ENCODE measurements at regions not wholly inside any gene's neighbourhood (a gene's known extent, or its start where the extent isn't known, plus 50 kb on each side); places are given as distances from the start of the nearest gene placed in this dataset.
"Not testable (repeated sequence)": the region's sequence is repeated elsewhere in the genome, so short reads cannot be mapped to it uniquely, and the experiment has no call there.

GRCh38 chr4:132427125-132427524 lies 722.0 kb upstream of the PCDH10 start:
- Mint-ChIP-seq H3K4me3 (no peak overlapping the region), H3K4me1 (no peaks in the 10 kb centered on the region), H3K27ac (no peak overlapping the region), H3K9me3 (peaks cover 5% of the 10 kb centered on the region), H3K27me3 (ENCODE audit: low read depth) (no peaks in the 10 kb centered on the region), H3K36me3 (no peaks in the 10 kb centered on the region)
- no peak for TF ChIP-seq CTCF (IDR thresholded peaks at IDR 0.05; ENCODE audit: unreplicated experiment)
- DNase-seq (ENCODE audit: low spot score in 2 of 2, unreplicated experiment in 2 of 2) = no peak

- TF ChIP-seq CTCF (IDR thresholded peaks at IDR 0.05; ENCODE audit: unreplicated experiment) = no peak
- Mint-ChIP-seq H3K27me3 (ENCODE audit: low read depth) (no peaks in the 10 kb centered on the region), H3K9me3 (no peaks in the 10 kb centered on the region), H3K4me3 (no peak overlapping the region), H3K36me3 (no peaks in the 10 kb centered on the region), H3K4me1 (no peaks in the 10 kb centered on the region), H3K27ac (no peak overlapping the region)
- no peak for DNase-seq (ENCODE audit: low spot score in 2 of 2, unreplicated experiment in 2 of 2)
Observed at GRCh38 chr4:132437117-132437516, 712.0 kb upstream of the PCDH10 start.

GRCh38 chr4:132445386-132445785 lies 703.7 kb upstream of the PCDH10 start:
- no peak overlapping the region for H3K4me3 Mint-ChIP-seq
- H3K27me3 Mint-ChIP-seq (ENCODE audit: low read depth) = no peaks in the 10 kb centered on the region
- no peaks in the 10 kb centered on the region for H3K36me3 Mint-ChIP-seq
- no peaks in the 10 kb centered on the region for H3K4me1 Mint-ChIP-seq
- H3K27ac Mint-ChIP-seq = no peak overlapping the region
- DNase-seq (ENCODE audit: low spot score in 2 of 2, unreplicated experiment in 2 of 2) = no peak
- TF ChIP-seq CTCF (IDR thresholded peaks at IDR 0.05; ENCODE audit: unreplicated experiment) = no peak
- peaks cover 24% of the 10 kb centered on the region for H3K9me3 Mint-ChIP-seq

GRCh38 chr4:132457987-132458386 lies 691.1 kb upstream of the PCDH10 start:
- peaks cover 34% of the 10 kb centered on the region for H3K9me3 Mint-ChIP-seq
- not testable (repeated sequence) for H3K27ac Mint-ChIP-seq; H3K27me3 Mint-ChIP-seq (ENCODE audit: low read depth); H3K36me3 Mint-ChIP-seq; H3K4me1 Mint-ChIP-seq; H3K4me3 Mint-ChIP-seq; DNase-seq (ENCODE audit: low spot score in 2 of 2, unreplicated experiment in 2 of 2)

GRCh38 chr4:132479543-132479942 lies 669.6 kb upstream of the PCDH10 start:
- Mint-ChIP-seq H3K4me3 (no peak overlapping the region), H3K27me3 (ENCODE audit: low read depth) (no peaks in the 10 kb centered on the region), H3K36me3 (no peaks in the 10 kb centered on the region), H3K27ac (no peak overlapping the region), H3K9me3 (no peaks in the 10 kb centered on the region), H3K4me1 (no peaks in the 10 kb centered on the region)
- TF ChIP-seq CTCF (IDR thresholded peaks at IDR 0.05; ENCODE audit: unreplicated experiment) = no peak
- DNase-seq (ENCODE audit: low spot score in 2 of 2, unreplicated experiment in 2 of 2) = no peak

- Mint-ChIP-seq H3K27ac (no peak overlapping the region), H3K4me3 (no peak overlapping the region), H3K27me3 (ENCODE audit: low read depth) (no peaks in the 10 kb centered on the region), H3K36me3 (peaks cover 2% of the 10 kb centered on the region), H3K9me3 (peaks cover 17% of the 10 kb centered on the region), H3K4me1 (no peaks in the 10 kb centered on the region)
- TF ChIP-seq CTCF (IDR thresholded peaks at IDR 0.05; ENCODE audit: unreplicated experiment) = no peak
- DNase-seq (ENCODE audit: low spot score in 2 of 2, unreplicated experiment in 2 of 2) = no peak
Observed at GRCh38 chr4:132488555-132488954, 660.5 kb upstream of the PCDH10 start.
